Activated CD8-positive, alpha-beta memory T cell treated with anti-CD3 and anti-CD28 coated beads for 4 hours (primary cell): ENCODE measurements at regions not wholly inside any gene's neighbourhood (a gene's known extent, or its start where the extent isn't known, plus 50 kb on each side); places are given as distances from the start of the nearest gene placed in this dataset.
"Not testable (repeated sequence)": the region's sequence is repeated elsewhere in the genome, so short reads cannot be mapped to it uniquely, and the experiment has no call there.

Experiments
- DNase-seq, 2 donors: peaks; one replicate each; pipeline ENCODE4 v3.0.0-alpha.2; 2020; ENCODE audit warnings: low read depth in 2 of 2

- no peak for DNase-seq
Measured at GRCh38 chr6:168852376-168852884, 401.2 kb downstream of the THBS2 start.

- no peak for DNase-seq
Measured at GRCh38 chr6:168851460-168852375, 401.9 kb downstream of the THBS2 start.

GRCh38 chr6:168850027-168850736, 403.5 kb downstream of the THBS2 start:
- not testable (repeated sequence) for DNase-seq

DNA sequence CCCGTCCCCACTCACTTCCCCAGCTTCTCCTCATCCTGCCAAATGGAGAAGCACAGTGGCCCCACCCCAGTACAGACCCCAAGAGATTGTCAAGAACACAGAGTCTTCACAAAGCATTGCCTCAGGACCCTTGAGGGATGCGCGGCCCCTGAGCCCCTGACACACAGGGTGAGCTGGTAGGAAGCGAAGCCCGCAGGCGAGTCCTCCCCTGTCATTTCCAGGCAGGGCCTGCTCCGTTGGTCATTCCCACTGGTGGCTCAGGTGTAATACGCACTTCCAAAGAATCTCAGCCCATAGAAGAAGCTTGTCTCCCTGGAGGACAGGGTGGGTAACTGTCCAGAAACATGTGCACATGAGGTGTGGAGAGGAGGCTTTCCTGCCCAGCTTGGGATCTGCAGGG, 404.2 kb downstream of the THBS2 start:
- DNase-seq = no peak

GRCh38 chr6:168848797-168849196, 404.8 kb downstream of the THBS2 start:
- no peak for DNase-seq

DNA sequence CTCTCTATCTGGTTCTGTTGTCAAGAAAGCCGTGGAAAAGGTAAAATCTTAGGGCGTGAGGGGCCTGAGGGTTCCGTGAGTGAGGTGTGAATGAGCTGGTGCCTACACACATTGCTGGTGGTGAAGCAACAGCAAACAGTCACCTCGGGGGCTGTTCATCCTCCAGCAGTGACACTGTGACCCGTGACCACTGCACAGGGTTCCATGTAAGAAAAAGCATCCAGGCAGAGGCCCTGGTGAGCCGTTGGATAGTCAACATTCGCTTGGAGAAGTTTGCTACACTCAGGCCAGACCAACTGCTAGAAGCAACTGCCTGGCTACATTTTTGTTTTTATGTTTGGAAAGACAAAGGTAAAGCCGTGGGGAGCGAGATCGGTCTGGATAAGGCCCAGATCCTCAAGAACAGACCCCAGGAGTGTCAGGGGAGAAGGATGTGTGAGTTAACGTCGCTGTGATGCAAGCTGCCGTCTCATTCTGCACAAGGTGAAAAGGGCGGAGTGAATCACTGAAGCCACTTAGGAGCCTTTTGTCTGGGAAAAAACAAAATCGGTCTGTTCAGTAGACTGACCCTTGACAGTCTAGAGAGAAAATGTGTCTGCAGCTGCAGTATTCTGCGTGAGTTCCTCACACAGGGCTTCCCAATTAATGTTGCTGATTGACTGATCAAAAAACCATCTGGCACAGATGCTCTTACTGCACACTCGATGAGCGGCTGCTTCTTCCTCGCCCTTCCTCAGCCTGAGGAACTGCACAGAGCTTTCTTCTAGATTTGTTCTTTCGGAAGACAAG, 404.0 kb downstream of the SMOC2 start:
- DNase-seq = no peak

DNA sequence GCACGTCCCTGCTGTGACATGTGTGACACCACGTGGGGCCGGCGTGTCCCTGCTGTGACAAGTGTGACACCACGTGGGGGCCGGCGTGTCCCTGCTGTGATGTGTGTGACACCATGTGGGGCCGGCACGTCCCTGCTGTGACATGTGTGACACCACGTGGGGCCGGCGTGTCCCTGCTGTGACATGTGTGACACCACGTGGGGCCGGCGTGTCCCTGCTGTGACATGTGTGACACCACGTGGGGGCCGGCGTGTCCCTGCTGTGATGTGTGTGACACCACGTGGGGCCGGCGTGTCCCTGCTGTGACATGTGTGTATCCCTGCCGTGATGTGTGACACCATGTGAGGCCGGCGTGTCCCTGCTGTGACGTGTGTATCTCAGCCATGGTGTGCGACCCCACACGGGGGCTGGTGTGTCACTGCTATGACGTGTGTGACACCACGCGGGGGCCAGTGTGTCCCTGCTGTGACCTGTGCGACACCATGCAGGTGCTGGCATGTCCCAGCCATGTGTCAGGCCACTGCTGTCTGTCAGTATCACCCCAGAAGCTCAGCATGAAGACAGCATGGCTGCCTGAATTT, 401.7 kb downstream of the SMOC2 start:
- DNase-seq = not testable (repeated sequence)

GRCh38 chr6:168841609-168842278, 400.8 kb downstream of the SMOC2 start:
- DNase-seq = no peak

DNA sequence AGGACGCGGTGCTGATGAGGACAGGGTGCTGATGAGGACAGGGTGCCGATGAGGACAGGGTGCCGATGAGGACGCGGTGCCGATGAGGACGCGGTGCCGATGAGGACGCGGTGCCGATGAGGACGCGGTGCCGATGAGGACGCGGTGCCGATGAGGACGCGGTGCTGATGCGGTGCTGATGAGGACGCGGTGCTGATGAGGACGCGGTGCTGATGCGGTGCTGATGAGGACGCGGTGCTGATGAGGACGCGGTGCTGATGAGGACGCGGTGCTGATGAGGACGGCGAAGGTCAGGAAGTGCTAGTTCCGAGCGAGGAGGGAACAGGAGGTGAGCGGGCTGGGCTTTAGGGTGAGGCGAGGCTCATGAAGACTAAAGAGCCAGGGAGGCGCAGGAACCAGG, 399.9 kb downstream of the SMOC2 start:
- not testable (repeated sequence) for DNase-seq

- DNase-seq = not testable (repeated sequence)
Measured at GRCh38 chr6:168840299-168840698, 399.3 kb downstream of the SMOC2 start.

GRCh38 chr6:168838037-168838399, 397.0 kb downstream of the SMOC2 start:
- DNase-seq = no peak

GRCh38 chr6:168837254-168838036, 396.5 kb downstream of the SMOC2 start:
- no peak for DNase-seq

DNA sequence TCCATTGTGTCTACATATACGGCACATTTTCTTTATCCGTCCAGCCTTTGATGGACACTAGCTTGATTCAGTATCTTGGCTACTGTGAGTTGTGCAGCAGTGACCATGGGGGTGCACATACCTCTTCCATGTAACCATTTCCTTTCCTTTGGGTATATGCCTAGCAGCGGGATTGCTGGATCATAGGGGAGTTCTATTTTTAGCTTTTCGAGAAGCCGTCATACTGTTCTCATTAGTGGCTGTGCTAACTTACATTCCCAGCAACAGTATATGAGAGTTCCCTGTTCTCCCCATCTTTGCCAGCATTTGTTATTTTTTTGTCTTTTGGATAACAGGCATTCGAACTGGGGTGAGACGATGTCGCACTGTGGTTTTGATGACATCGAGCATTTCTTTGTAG, 395.0 kb downstream of the SMOC2 start:
- DNase-seq = no peak

- no peak for DNase-seq
Measured at GRCh38 chr6:168834801-168835200, 393.8 kb downstream of the SMOC2 start.

GRCh38 chr6:168834042-168834587, 393.1 kb downstream of the SMOC2 start:
- DNase-seq = no peak

DNA sequence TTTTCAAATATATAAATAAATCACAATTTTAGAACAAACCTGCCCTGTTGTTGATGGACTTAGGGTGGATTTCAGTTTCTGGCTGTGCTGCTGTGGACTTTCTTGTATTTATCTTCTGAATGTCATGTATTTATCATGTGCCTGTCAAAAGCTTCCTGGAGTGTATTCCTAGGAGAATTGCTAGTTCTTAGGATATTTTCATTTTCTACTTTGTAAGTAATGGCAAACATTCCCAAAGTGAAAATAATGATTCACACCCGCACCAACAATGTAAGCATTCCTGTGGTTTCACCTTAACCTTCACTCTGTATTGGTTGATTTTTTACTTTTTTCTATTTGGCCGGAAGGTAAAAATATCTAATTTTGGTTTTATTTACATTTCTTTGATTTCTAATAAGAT, 387.8 kb downstream of the SMOC2 start:
- no peak for DNase-seq

DNA sequence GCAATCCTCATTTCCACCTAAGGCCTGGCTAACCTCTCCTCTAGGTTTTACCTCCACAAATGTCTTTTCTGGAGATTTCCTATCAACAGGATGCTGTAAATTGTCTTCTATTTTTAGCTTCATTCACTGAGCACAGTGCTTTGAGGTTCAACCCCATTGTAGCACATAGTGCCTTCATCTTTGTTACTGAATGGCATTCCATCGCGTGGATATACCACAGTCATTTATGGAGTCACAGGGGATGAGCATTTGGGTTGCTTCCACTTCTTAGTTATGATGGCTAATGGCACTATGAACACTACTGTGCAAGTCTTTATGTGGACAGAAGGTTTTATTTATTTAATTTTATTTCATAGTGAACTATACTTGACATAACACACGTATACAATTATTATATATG, 387.1 kb downstream of the SMOC2 start:
- DNase-seq = no peak

- no peak for DNase-seq
Measured at GRCh38 chr6:168827586-168827871, 386.5 kb downstream of the SMOC2 start.

GRCh38 chr6:168826726-168827585, 386.0 kb downstream of the SMOC2 start:
- no peak for DNase-seq
